ENCODE measurements at regions not wholly inside any gene's neighbourhood (a gene's known extent, or its start where the extent isn't known, plus 50 kb on each side); places are given as distances from the start of the nearest gene placed in this dataset.

GRCh38 chr1:59204001-59204400 is 92.9 kb upstream of the FGGY start:
- TF ChIP-seq CTCF (IDR thresholded peaks at IDR 0.05) = no peak
- no peak for TF ChIP-seq POLR2A (IDR thresholded peaks at IDR 0.05)

Data from lower leg skin (tissue), 3 donors.